GM18499 (cell line): ENCODE measurements at regions not wholly inside any gene's neighbourhood (a gene's known extent, or its start where the extent isn't known, plus 50 kb on each side); places are given as distances from the start of the nearest gene placed in this dataset.

Experiments used
- ATAC-seq: cut with Tn5 transposase; IDR thresholded peaks from one replicate; pipeline ENCODE4 v1.9.1; 2021; ENCODE audit warnings: moderate number of reproducible peaks; ENCODE audit not compliant: insufficient read depth, unreplicated experiment

DNA sequence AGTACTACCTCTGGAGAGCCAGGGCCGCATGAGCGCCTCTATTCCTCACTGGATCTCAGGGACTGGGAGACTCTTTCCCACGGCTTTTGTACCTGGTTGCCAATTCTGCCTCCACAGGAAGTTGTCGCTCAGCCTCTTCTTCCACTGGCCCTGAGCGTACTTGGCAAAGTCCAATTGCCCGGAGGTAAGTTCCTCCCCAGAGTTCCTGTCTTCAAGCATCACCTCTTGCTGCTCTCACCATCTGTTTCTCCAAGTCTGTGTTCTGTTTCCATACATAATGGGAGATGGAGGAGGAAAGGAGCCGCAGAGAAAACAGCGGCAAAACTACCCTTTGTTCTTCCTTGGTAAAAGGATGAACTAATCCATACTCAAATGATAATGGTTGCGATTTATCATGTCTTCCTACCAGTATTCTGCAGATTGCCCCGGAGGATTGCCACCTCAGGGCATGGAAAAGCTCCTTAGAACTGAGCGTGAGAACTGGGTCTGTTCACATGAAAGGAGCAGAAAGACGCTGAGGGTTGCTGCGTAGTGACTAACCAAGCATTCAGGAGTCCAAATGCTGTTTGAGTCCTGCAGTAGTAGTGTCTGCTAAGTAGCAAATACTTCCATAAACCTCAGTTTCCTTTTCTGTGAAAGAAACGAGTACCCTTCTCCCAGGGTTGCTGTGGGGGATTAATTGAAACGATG lies 170.2 kb upstream of the GLI3 start:
- no peak for ATAC-seq

DNA sequence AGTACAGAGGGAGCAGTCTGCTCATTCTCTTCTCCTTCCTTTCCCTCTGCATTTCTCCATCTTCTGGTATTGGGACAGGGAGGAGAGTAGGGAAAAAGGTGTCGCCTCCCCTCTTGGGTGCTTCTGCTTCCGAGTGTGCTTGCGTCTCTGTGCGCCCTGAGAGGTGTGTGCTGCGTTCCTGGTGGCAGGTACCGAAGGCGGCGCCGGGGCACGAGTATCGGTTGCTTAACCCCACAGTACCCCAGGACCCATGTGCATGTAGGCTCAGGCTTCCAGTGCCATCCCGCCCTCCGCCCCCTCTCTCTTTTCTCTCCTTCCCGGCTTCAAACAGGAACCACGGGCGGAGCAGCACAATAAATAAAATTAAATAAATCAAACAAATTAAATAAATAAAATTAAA lies 169.3 kb upstream of the GLI3 start:
- no peak for ATAC-seq

DNA sequence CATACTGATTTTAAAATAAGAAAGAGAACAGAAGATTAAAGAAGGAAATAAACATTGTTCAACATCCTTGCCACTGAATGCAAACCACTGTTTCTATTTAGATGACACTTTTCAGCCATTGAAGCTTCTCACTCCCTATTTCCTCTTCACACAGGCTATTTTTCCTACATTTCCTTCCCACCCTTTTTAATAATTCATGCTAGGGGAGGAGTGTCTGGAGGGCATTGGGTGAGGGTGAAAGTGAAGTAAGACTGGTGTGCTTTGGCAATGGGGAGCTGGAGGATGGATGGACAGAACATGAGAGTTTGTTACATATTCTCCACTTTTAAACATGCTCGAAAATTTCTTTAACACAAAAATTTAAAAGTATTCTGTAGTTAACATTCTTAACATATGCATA lies 168.8 kb upstream of the GLI3 start:
- no peak for ATAC-seq

DNA sequence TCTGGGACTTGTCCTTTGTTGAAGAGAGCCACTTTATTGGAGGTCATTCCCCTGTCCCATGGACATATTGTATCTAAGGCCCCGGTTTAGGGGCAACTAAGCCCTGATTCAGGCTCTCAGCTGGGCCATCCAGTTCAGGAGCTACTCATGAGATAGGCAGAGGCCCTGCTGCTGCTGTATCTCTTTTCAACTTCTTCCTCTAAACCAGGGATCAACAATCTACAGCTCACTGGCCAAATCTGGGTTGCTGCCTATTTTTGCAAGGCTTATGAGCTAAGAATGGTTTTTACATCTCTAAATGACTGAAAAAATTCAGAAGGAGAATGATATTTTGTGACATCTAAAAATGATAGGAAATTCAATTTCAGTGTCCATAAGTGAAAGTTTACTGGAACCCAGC lies 166.8 kb upstream of the GLI3 start:
- ATAC-seq = no peak

DNA sequence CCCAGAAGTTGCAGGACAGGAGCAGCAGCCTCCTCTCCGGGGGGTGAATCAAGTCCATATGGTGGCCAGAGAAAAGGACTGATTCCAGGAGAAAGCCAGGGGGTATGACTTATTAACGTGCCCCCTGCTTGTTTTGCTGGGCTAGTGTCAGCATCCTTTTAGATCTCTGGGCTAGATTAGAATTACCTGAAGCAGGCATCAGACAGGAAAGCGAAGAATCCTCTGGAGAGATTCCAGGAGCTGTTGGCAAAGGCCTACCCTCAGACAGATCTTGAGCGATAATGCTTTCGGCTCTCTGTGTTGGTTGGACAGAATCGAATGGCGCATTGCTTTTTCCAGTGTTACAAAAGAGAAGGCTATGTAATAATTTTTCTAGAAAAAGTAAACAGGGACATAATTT lies 164.0 kb upstream of the GLI3 start:
- ATAC-seq = no peak

DNA sequence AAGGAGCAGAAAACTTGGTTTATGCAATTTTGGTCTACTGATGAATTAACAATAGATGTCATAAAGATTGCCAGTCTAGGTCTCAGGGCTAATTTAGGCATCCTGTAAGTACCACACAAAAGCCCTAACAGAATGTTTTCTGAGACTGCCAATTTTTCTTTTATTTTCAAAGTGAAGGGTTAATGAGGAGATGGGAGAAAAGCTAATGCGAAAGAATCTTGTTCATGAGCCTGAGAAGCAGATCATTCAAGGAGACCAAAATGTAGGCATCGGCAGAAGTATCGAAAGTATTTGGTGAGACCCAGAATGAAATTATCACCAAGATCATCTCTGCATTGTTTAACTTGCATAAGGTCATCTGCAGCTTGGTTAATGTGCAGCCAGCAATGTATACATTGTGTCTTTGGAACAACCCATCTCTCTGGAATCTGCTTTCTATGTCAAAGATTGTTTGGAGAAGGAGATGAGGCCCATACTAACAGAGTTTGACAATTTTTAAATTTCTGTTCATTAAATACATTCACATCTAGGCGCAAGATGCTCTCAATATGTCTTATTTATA lies 163.3 kb upstream of the GLI3 start:
- no peak for ATAC-seq

DNA sequence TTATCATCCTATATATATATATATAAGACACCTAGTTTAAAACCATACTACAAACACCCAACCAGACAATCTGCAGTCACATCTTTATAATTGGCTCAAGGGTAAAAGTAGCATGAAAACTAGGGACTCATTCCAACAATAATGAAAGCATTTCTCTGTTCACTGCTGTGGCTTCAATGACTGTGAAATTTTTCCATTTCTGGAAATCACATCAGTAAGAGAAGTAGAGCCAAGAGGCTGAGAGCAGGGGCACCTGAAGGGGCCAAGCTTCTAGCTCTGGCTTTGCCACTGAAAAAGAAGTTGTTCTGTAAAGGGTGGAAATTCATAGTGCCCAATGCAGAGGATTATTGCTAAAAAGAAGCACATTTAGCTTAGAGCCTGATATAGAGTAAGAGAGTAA lies 158.6 kb upstream of the GLI3 start:
- ATAC-seq = no peak

DNA sequence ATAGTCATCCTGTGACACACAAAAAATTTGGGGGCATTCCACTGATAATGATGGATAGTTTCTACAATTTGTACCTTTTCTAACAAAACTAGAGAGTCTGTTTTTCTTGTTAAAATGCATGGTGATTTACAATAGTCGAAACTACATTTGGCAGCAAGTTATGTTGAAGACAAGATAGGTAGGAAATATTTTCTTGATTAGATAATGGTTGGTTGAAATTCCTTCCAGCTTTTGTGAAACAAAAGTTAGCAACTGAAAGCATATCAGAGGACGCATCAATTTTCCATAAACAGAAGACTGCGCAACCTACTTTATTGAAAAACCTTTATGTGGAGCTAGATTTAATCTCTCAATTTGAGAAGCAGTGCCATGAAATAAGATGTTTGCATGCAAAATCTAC lies 155.8 kb upstream of the GLI3 start:
- no peak for ATAC-seq

DNA sequence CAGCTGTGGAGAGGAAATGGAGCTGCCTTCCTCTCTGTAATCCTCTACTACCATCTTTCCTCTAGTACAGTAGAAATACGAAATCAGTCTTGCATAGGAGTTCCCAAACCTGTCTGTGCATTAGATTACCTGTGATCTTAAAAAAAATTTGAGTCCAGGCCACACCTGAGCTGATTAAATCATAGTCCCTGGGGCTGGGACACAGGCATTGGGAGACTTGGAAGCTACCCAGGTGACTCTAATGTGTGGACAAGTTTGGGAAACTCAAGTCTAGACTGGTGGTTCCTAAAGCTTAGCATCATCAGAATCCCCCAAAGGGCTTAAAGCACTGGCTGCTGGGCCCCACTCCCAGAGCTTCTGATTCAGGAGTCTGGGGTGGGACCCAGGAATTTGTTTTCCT lies 152.7 kb upstream of the GLI3 start:
- no peak for ATAC-seq

DNA sequence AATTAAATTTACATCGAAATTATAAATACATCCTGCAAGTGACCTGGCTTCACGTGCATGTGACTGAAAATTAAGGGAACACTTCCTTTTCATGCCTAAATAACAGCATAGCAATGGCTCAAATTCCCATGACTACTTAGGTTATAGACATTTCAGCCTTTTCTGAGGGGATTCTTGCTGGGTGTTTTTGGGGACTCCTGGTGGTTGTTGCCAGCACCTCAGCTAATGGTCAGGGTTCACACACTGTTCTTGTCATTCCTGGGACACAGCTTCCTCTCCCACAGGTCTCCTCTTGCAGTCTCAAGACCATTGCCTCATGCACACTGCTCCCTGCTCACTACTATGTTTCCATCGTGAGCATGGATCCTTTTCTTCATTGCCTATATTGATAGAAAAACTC lies 148.9 kb upstream of the GLI3 start:
- no peak for ATAC-seq

DNA sequence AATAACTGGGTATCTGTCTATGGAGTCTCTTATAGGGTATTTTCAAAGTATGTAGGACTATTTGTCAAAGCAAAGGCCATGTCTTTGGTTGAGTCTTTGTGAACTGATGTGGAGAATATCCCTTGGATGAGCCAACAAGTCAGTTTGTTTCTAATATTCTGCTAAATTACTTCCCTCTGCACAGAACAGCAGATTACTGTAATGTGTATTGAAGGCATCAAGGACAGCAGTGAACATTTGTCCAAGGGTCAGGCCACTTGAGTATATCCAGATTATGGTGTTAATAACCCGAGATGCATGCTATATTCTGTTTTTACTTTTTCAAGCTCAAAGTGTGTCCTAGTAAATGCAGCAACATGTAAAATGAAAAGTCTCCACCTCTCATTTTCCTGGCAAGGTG lies 144.2 kb upstream of the GLI3 start:
- no peak for ATAC-seq

DNA sequence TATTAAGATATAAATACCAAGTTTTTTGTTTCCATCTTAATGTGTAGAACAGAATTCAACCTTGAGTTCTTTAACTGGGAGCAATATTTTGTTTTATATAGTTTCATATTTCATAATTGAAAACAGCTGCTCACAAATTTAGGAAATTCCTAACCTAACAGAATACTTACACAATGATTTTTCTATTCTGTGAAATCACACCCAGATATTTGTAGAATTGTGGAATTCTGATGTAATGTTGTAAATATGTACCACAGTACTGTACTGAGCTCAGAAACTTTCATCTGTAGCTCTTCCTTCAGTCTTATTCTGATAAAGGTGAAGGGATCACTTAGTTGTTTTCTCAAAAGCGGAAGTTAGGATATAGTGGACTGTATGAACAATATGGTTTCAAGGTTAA lies 143.4 kb upstream of the GLI3 start:
- ATAC-seq = no peak

DNA sequence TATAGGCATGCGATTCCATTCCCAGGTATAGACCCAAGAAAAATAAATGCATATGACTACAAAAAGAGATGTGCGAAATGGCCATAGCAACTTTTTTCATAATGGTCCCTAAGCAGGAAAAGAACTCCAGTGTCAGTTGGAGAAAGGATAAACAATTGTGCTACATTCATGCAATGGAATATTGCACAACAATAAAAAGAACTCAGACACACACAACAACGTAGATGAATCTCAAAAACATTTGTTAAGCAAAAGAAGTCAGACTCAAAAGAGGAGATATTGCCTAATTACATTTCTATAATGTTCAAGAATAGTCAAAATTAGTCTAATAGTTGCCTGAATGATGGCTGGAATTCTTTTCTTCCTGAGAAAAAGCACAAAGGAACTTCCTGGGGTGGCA lies 141.1 kb upstream of the GLI3 start:
- no peak for ATAC-seq

DNA sequence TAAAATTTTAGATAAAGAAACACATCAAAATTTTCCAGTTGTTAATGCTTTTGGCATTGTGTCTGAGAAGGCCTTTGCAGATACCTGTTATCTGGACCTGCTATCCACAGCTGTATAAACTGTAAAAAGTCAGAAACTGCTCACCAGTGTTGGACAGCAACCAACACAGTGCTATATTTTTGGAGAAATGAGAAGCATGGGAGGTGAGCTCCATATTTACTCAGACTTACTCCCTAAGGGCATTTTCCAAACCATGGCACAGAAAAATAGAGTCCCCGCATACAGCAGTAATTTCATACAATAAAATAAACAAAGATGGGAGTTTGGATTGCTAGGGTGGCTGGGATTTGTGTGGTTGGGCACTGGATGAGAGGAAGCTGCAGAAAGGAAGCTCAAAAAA lies 136.3 kb upstream of the GLI3 start:
- ATAC-seq = no peak

DNA sequence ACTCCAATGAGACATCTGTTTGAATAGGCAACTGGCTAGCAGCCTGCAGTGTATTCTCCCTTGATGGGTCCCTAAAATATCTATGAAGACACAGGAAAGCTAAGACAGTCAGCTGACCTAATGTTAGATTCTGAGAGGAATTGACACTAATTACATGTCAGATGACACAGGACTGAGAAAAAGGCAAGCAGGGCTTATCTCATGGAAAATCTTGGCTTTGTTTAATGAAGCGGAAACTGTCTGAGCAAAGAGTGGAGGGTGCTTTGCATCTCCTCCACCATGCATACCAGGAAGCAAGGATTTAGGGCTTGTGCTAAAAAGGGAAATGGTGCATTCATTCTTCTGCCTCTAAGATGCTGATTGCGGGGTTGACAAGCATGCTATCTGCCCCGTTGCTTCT lies 135.5 kb upstream of the GLI3 start:
- no peak for ATAC-seq

DNA sequence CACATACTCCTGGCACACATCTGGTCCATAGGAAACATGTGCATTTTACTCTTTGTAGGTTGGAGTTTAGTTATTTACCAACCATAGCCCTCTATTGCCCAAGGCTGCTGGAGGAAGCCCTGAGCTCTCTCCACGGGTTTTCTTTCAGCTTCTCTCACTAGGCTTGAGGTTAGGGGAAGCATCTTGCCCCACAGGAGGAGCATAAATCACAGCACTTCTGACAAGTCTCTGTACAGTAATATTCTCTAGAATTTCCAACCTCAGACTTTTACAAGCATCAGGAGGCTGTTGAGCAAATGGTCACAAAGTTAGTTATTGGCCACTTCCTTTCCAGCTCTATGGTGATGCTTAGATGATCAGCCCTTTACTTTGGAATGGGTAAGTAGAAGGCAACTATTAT lies 122.9 kb upstream of the GLI3 start:
- no peak for ATAC-seq

DNA sequence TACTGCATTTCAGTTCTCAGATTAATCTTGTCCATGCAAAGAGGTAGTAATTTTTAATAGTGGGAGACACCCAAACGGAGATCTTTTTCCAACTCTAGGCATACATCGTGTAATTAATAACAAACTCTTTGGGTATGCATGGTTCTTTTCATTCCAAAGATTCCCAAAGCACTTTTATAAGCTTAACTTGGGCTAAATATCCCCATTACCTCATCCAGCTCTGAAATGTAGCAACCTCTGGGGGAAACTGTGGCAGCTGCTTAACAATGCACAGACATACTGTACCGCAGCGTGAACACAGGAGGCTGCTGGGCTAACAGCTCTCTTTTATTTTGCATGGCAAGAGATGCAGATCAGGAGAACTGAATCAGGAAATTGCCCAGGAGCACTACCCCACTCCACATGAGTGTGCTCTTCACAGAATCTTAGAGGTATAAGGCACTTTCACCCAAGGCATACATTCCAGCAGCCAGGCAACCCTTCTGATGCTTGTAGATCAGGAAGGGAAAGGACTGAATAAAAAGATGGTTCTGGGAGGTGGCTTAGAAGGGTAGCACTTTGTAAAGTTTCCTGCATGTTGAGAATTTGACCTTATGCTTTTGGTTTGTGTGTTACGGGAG lies 114.4 kb upstream of the GLI3 start:
- no peak for ATAC-seq

DNA sequence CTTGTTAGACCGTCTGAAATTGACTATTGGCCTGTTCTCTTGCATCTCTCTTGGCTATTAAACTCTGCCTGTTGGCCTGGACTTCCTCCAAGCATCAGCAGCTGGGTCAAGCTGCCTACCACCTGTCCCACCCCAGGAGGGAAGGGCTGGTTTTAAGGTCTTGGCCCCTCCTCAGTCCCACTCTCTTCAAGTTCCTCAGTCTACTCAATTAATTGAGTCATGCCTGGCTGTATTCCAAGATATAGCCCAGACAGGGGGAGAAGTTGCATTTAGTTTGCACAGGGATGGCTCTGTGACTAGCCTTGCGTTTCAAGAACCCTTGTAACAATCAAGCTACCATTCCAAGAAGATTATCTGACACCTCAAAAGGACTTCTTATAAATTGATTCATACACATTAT lies 113.8 kb upstream of the GLI3 start:
- ATAC-seq = no peak

DNA sequence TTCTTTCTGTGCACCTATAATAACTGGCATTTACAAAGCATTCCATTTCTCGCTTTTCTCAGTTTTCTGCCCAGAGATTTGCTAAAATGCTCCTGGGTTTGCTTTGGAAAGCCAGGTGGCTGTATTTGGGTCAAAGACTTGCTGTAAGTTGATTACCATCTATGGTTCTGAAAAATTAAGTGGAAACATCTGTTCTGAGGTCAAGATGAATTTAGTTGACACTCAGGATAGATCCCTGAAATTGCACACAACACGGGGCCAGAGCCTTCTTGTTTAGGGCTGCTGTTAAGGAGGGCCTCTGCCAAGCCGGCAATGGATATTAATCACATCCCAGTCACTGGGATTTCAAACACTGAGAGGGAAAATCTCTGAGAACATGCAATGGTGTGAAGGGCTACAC lies 111.6 kb upstream of the GLI3 start:
- no peak for ATAC-seq

DNA sequence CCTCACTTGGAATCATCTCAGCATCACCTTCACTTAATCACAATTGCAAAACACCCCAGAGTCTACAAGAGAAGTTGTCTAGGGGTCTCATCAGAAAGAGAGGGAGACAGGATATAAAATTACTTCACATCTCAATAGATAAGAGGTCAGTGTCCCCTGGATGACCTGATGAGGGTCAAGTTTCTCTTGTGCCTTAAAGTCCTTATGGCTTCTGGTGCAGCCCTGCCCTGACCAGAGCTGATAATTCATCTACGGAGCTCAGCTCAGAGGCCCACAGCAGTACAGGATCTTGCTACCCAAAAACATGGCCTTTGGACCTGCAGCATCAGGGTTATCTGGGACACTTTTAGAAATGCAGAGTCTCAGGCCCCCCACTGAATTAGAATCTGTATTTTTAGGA lies 111.1 kb upstream of the GLI3 start:
- ATAC-seq = no peak

DNA sequence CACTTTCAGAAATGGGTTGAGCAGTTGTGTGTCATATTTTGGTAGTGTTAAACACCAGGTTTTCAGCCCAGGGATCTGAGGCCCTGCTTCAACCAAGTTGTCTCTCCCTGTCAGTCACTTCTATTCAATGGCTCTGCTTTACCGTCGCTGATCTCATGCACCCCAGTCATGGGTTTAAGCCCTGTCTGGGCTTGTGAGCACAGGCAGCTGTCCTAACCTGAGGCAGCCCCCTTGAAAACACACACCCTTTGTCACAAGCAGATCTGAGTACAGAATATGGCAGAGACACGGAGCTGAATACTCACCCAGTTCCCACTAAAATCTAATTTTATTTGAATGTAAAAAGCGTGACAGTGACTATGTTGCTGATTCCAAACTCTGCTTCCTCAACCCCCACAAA lies 110.6 kb upstream of the GLI3 start:
- ATAC-seq = no peak
